GM12875 (cell line): ENCODE measurements at regions not wholly inside any gene's neighbourhood (a gene's known extent, or its start where the extent isn't known, plus 50 kb on each side); places are given as distances from the start of the nearest gene placed in this dataset.

Experiments used
- H3K4me3 ChIP-seq: one replicate; pipeline ENCODE4 v1.5.1; 2011; ENCODE audit warnings: low read depth, low read length, control low read depth
- CTCF ChIP-seq: IDR thresholded peaks from 2 replicates; pipeline ENCODE4 v1.5.1; 2011; ENCODE audit warnings: low read depth, mild to moderate bottlenecking, control low read depth, inconsistent platforms, low read length, moderate library complexity, borderline replicate concordance; ENCODE audit not compliant: insufficient read depth

DNA sequence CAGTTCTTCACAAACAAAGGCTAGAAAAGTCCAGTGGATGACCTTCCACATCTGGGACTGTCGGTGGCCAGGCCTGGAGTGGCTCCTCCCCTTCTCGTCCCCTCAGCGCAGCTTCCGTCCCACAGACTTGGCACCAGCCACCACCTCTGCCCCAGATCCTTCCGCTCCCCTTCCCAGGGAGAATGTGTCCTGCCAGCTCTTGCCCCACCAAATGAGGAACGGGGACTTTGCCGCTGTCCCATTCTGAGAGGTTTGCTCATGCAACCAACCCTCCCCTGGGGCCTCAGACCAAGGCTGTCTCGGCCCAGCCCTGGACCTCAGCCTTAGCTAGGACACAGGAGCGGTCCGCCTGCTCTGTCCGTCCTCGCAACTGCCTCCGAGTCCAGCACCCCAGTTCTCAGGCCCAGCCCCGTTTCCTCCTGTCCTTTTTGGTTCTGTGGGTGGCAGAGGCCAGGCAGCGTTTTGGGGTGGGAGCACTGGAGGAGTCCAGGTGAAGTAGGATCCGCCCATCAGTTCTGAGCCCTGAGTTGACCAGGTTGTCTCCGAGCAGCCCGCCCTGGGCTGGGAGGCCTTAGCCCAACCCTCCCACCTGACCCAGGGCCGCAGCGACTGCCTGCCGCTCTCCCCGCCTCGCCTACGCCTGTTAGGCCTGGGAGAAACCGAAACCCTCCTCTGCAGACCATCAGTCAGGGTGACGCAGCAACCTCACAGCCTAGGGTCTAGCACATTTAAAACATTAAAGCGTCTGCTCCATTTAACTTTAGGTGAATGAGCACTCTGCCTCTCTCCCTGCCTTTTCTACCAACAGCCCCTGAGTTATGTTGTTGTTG, 284.3 kb downstream of the FOXO1 start:
- H3K4me3 ChIP-seq, result no peak overlapping the region
- TF ChIP-seq CTCF, result no peak

- no peak overlapping the region for H3K4me3 ChIP-seq
- TF ChIP-seq CTCF, result no peak
These were observed 283.3 kb downstream of the FOXO1 start for GRCh38 chr13:40383132-40383531.

DNA sequence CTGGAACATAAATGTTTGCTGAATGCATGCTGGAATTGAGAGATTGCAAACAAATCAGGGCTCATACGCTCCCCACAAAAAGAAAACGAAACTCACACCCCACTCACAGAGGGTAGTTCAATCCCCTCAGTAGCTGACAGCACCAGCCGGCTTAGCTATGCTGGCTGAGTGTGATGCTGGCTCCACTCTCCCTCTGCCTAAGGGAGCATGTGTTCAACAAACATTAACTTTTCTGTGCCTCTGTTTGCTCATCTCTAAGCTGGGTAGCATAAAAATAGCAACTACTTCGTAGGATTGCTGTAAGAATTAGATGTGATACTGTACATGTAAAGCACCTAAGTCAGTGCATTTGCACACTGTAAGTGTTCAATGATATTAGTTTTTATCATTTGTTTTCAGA, 282.6 kb downstream of the FOXO1 start:
- TF ChIP-seq CTCF, result no peak
- no peak overlapping the region for H3K4me3 ChIP-seq

DNA sequence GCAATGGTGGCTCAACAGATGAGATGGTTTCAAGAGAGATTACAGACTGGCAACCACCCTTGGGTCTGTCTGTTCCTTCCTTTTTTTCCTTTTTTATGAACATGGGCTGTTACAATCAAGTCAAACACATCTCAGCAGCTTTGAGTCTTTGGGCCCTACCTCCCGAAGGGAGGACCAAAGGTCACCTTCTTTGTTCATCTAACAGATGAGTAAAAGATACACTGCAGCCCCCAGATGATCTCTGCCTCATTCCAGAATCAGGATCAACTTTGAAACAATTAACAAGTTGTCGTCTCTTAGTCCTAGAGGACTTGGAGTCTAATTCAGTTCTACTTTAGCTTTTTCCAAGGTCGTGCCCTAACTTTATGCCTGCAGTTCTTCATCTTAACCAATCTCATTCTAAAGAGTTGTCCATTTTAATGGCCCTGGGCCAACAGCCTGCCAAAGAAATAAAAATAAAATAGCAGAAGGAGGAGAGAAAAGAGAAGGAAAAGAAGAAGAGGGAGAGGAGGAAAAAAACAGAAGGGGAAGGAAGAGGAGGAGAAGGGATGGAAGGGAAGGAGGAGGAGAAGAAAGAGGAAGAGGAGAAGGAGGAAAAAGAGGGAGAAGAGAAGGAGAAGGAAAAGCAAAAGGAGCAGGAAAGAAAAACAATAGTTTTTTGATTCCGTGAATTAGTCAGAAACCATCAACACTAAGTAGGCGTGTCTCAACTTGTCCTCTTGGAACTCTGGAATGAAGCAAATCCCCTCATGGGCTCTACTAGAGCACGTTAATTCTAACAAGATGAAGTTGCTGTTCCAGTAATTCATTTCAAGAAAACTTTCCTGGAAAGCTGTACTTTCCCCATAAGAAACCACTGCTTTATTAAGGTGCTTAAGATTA, 281.2 kb downstream of the FOXO1 start:
- H3K4me3 ChIP-seq, result no peak overlapping the region
- no peak for TF ChIP-seq CTCF

GRCh38 chr13:40385858-40386180, 280.6 kb downstream of the FOXO1 start:
- TF ChIP-seq CTCF, result no peak
- no peak overlapping the region for H3K4me3 ChIP-seq

DNA sequence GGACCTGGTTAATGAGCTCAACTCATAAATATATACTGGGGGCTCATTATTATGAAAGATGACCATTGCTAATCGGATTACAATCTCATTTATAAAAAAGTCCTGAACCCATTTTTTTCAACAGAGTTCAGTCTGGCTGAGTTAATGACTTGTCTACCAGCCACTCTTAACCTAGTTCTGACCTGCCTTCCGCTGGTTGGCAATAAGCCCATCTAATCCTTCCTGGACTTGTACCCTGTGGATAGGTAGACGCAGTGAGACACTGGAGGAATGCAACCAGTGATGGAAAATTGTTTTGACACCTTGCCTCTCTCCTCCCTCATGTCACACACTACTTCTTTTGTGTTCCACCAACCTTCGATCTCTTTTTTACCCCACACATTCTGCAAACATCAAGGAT, 279.9 kb downstream of the FOXO1 start:
- H3K4me3 ChIP-seq, result no peak overlapping the region
- no peak for TF ChIP-seq CTCF

DNA sequence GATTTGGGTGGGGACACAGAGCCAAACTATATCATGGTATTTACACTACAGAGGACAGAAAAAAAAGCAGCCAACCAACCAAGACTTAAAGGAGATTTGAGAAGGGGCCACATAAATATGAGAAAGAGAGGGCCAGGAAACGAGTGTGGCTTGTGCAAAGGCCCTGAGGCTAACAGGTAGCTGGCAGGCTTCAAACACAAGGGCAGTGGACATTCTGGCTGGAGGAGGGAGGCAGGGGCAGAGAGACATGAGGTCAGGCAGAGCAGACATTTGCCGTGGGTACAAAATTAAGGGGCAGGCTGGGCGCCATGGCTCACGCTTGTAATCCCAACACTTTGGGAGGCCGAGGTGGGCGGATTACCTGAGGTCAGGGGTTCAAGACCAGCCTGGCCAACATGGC, 278.7 kb downstream of the FOXO1 start:
- TF ChIP-seq CTCF, result no peak

More for the DNA sequence above, 278.7 kb downstream of the FOXO1 start:
- no peak overlapping the region for H3K4me3 ChIP-seq
